A172 (cell line): ENCODE measurements at regions not wholly inside any gene's neighbourhood (a gene's known extent, or its start where the extent isn't known, plus 50 kb on each side); places are given as distances from the start of the nearest gene placed in this dataset.
A peak's percentile ranks its signal among the peaks of the same experiment; 100 is the strongest.
"Not testable (repeated sequence)": the region's sequence is repeated elsewhere in the genome, so short reads cannot be mapped to it uniquely, and the experiment has no call there.

Experiments
- DNase-seq: peaks from one replicate; pipeline ENCODE4 v3.0.0-alpha.2; 2015; ENCODE audit warnings: low spot score

DNA sequence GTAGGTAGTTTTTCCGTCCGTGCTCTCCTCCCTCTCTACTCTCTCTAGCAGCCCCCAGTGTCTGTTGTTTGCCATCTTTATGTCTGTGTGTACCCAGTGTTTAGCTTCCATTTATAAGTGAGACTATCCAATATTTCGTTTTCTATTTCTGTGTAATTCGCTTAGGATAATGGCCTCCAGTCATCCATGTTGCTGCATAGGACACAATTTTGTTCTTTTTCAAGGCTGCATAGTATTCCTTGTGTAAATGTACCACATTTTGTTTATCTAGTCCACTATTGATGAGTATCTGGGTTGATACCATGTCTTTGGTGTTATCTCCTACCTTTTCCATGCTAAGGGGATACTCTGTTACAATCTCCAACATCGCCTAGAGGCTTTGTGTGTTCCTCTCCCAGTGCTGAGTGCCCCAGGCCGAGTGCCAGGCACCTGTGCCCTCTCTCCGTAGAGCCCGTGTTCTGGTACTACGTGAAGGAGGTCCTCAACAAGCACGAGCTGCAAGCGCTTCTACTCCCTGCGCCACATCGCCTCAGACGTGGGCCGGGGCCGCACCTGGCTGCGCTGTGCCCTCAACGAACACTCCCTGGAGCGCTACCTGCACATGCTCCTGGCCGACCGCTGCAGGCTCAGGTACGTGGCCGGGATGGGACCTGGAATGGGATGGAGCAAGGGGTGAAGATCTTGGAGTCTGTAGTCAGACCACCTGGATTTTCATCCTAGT, 51.0 kb downstream of the NPIPB11 start:
- not testable (repeated sequence) for DNase-seq

DNA sequence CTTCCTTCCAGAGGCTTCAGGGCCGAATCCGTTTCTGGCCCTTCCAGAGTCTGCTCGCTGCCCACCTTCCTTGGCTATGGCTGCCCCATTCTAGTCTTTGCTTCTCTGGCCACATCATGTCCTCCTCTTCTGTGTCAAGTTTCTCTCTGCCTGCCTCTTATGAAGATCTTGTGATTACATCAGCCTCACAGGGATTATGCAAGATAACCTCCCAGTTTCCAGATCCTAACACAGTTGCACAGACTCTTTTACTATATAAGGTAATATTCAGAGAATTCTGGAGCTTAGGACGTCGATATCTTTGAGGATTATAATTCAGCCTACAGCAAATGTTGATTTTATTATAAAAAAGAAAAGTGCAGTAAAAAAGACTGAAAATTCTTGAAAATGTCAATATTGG, 52.1 kb downstream of the NPIPB11 start:
- DNase-seq, result not testable (repeated sequence)

DNA sequence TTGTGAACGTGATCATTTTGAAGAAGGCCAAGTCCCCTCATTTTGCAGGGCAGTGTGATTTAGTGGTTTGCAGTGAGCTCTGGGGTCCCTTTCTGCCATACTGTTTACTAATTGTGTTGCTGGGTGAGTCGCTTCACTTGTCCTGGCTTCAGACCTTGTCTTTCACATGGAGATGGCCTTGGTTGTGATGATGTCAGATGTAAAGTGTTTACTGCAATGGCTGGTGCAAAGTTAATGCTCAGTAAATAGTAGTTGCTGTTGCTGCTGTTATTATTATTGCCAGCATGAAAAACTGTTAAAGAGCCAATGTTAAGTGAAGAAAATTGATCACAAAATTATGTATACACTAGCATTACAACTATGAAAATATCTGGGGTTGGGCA, 53.9 kb downstream of the NPIPB11 start:
- not testable (repeated sequence) for DNase-seq

- not testable (repeated sequence) for DNase-seq
Observed at GRCh38 chr16:29351970-29352616, 54.4 kb downstream of the NPIPB11 start.

DNA sequence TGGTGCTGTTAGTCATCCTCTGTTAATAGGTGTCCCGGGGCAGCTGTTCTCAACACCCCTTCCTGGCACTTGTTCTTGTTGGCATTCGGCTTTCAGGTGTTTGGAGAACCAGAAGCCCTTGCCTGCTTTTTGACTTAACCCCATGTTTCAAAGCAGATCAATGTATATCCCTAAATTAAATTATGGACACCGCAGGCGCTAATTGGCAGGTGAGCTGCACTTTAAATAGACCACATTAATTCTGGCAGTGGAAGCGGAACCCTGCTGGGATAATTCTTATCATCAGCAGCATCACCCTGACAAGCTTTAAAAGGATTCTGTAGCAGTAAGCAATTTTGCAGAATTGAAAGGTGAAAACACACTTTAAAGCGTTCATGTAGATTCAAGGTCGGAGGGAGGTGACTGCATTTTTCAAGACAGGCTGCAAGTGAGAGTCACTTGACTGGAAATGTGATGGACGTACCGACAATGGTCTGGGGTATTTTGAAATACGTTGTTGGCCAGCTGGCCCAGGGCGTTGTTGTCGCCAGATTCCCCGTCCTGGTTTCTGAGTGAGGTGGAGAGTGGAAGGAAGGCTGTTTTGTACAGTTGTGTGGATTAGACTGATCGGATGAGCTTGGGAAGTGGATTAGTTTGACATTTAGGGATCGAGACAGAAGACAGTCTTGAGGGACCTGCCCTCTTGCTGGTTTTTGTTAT, 55.1 kb downstream of the NPIPB11 start:
- DNase-seq, result not testable (repeated sequence)

- peak; percentile 68 for DNase-seq
Observed at GRCh38 chr16:29349966-29350365, 56.5 kb downstream of the NPIPB11 start.

DNA sequence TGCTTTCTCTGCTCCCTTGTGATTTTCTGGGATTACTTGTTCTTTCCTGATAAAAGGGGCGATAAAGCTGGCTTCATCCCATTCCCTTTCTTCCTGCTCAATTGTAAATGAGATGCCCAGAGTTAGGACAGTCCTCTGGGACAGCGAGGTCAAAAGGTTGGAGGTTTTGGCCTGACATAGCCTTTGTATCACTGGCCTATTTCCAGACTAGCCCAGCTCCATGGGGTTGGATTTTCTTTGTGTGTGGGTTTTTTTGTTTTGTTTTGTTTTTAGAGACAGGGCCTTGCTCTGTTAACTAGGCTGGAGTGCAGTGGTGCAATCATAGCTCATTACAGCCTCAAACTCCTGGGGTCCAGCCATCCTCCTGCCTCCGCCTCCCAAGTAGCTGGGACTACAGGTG, 57.8 kb downstream of the NPIPB11 start:
- not testable (repeated sequence) for DNase-seq

DNA sequence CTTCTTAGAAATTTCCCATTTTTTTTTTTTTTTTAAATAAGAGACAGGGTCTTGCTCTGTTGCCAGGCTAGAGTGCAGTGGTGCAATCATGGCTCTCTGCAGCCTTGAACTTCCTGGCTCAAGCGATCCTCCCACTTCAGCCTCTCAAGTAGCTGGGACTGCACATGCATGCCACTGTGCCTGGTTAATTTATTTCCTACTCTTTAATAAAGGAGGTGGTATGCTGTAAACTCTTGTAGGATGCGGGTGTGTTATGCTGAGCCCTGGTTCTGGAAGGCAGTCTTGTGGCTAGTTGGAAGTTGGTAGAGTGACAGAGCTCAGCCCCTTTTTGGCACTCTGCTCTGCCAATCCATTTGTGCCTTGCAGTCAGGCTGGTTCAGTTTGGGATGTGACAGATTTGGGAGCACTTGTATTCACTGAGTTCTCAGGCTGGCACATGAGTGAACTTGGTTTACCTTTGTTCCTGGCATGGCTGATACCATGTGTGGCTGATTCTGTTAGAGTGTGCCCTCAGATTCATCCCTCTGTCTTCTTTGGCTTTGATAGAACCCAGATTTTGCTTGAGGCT, 58.3 kb downstream of the NPIPB11 start:
- not testable (repeated sequence) for DNase-seq

DNA sequence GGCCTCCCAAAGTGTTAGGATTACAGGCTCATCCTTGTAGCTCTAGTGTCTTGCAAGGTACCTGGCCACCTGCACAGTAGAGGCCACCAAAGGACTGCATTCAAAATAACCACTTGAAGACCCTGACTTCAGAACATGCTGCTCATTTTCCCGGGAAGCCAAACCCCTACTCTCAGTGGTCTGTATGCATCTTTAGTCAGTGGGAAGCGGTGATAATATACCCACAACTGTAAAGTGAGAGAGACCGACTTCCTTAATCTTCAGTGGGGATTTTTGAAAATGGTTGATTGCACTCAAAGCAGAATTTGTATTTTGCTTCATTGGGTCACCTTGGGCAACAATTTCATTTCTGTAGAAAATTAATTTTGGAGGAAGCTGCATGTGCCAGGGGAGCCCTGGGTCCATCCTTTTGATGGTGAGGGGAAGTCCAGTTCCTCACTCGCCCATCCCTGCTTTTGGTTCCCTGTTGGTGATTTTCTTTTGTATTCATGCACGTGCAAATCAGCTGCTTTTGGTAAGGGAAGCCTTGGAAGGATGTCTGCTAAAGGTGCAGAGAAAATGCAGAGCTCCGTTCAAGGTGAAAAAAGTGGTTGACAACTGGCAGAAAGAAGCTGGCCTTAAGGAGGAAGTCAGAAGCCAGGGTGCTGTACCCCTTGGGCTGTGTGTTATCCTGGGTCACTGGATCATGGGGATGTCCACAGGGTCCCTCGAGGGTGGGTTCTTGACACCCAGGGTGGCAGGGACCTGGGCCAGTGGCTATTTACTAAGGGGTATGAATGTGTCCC, 59.5 kb downstream of the NPIPB11 start:
- not testable (repeated sequence) for DNase-seq

GRCh38 chr16:29346203-29346602, 60.3 kb downstream of the NPIPB11 start:
- not testable (repeated sequence) for DNase-seq

GRCh38 chr16:29342937-29343336, 63.6 kb downstream of the NPIPB11 start:
- not testable (repeated sequence) for DNase-seq

- DNase-seq, result peak; percentile 28
Observed at GRCh38 chr16:29340779-29341438, 65.6 kb downstream of the NPIPB11 start.

GRCh38 chr16:29340235-29340634, 66.3 kb downstream of the NPIPB11 start:
- DNase-seq, result not testable (repeated sequence)

DNA sequence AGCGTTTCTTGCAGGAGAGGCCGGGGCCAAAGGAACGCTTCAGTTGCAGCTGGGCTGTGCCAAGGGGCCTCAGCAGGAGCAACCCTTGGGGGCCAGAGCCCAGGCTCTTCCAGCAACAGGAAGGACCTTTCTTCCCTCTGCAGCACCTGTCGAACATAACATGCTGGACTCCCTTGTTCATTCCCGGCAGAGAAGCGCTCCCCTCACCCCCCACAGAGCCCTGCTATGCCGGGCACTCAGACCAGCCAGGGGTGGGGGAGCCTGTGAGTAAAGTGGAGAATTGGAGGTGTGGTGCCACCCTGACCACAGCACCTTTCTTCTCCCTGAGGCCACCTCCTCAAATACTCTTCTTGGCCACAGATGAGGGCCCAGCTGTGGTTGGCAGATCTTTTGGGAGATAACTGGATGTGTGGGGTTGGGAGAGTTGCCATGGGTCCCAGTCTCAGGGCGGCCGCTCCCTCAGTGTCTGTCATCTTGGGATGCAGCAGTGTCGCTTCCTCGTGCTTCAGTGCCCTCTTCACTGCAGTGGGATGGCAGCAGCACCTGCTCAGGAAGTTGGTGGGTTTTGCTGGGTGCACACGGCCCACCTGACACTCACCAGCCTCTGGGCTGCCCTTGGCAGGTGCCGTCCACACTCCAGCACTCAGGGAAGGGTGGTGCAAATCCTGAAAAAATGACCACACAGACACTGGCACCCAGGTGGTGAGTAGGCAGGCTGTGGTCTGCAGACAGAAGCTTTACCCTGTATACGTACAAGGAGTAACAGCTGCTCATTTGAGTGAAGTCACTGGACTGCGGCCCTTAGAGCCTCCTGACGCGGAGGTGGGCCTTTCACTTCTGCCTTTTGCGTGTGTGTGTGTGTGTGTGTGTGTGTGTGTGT, 67.5 kb downstream of the NPIPB11 start:
- DNase-seq, result not testable (repeated sequence)

GRCh38 chr16:29337385-29337901, 69.1 kb downstream of the NPIPB11 start:
- not testable (repeated sequence) for DNase-seq

DNA sequence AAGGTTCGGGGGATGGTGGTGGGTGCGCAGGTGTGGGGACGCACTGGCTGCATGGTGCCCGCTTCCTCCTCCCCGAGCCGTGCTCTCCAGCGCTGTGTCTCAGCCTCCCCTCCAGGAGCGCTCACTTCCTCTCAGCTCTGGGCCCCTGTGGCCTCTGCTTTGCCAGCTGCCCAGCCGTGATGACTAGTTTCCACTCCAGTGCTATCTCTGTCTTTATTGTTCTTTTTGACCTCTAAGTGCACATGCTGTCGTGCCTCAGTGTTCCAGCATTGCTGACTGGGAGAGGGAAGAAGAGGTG, 71.0 kb downstream of the NPIPB11 start:
- DNase-seq, result not testable (repeated sequence)

DNA sequence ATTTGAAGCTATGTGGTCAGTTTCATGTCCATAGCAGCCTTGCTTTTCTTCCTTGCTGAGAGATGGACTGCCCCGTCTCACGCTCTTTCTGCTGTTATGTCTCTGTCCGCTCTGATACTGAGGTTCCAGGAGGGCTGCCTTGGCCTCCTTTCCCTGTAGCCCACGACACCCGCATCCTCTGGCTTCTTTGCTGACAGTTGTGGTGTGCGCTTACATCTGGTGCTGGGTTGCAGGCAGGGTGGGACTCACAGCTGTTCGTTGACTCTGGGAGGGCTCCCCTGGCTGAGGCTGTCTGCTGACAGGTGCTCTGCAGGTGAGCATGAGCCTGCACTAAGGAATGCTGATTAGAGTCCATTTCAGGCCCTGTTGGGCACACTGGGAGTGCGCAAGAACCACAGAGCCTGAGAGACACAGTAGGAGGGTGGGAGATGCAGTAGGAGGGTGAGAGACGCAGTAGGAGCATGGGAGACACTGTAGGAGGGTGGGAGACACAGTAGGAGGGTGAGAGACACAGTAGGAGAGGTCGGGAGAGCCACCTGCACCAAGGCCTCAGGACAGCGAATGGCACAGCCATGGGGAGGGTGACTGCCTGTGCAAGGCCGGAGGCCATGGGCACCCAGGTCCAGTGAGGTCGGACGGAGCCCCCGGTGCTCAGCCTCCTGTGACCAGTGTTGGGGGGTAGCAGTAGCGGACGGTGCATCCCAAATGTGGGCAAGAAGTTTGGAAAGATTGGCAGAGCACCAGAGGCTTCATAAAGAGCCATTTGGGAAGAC, 71.5 kb downstream of the NPIPB11 start:
- DNase-seq, result not testable (repeated sequence)

DNA sequence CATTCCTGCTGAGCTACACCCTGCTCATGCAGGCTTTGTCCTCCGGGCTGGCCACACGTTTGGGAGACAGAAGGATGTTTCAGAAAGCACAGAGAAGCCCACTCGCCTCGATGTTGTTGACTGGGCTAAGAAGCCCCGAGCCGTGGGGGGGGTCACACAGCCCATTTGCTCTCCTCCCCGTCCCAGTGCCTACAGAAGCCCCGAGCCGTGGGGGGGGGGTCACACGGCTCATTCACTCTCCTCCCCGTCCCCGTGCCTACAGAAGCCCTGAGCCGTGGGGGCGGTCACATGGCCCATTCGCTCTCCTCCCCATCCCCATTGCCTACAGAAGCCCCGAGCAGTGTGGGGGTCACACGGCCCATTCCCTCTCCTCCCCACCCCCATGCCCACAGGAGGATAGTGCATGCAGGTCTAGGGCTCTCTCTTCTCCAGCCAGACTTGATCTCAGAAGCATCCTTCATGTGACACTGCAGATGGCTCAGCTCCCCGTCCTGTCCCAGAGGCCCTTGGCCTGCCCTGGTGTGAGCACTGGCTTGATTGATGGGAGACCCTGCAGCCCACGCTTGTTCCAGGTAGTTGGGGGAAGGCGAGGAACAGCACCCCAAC, 72.9 kb downstream of the NPIPB11 start:
- DNase-seq, result not testable (repeated sequence)

- not testable (repeated sequence) for DNase-seq
Observed at GRCh38 chr16:29330623-29331022, 75.9 kb downstream of the NPIPB11 start.
